ENCODE measurements at regions not wholly inside any gene's neighbourhood (a gene's known extent, or its start where the extent isn't known, plus 50 kb on each side); places are given as distances from the start of the nearest gene placed in this dataset.

DNA sequence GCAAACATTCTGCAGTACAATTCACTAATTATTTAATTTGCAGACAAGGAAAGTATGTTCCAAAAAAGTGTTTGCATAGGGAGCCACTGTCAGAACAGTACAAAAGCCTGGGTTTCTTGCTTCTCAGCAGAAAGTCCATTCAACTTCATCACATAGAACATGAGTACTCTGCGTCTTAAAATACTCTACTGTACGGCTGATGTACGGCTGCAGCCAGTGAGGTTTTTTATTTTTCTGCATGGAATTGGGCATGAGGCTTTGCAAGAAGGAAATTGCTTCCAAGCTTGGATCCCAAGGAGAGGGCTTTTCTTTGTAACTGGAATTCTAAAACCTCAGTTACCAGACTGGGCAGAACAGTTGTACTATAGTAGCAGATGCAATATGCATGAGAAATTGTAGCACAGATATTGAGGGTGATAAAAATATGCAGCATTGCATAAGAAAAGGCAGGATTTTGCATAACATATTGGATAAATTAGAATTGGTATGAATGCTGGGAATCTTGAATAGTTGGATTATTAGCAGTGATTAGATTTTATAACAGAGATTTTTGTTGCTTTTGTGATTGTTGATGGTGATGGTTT is 178.1 kb upstream of the CDH9 start:
- TF ChIP-seq, protein P1, sequence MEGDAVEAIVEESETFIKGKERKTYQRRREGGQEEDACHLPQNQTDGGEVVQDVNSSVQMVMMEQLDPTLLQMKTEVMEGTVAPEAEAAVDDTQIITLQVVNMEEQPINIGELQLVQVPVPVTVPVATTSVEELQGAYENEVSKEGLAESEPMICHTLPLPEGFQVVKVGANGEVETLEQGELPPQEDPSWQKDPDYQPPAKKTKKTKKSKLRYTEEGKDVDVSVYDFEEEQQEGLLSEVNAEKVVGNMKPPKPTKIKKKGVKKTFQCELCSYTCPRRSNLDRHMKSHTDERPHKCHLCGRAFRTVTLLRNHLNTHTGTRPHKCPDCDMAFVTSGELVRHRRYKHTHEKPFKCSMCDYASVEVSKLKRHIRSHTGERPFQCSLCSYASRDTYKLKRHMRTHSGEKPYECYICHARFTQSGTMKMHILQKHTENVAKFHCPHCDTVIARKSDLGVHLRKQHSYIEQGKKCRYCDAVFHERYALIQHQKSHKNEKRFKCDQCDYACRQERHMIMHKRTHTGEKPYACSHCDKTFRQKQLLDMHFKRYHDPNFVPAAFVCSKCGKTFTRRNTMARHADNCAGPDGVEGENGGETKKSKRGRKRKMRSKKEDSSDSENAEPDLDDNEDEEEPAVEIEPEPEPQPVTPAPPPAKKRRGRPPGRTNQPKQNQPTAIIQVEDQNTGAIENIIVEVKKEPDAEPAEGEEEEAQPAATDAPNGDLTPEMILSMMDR (conservative IDR thresholded peaks at IDR 0.05 in 1 of 2, IDR thresholded peaks at IDR 0.05 in 1 of 2; ENCODE audit: low read depth in 1 of 2, low read length in 2 of 2), result no peak
- no peak for TF ChIP-seq EZH2 (IDR thresholded peaks at IDR 0.05; ENCODE audit: low read length, missing control alignments)

All from fibroblast of lung (primary cell).